8988T (cell line): ENCODE measurements at regions not wholly inside any gene's neighbourhood (a gene's known extent, or its start where the extent isn't known, plus 50 kb on each side); places are given as distances from the start of the nearest gene placed in this dataset.

Experiments used
- DNase-seq: peaks from one replicate; pipeline ENCODE4 v3.0.0; 2011

DNA sequence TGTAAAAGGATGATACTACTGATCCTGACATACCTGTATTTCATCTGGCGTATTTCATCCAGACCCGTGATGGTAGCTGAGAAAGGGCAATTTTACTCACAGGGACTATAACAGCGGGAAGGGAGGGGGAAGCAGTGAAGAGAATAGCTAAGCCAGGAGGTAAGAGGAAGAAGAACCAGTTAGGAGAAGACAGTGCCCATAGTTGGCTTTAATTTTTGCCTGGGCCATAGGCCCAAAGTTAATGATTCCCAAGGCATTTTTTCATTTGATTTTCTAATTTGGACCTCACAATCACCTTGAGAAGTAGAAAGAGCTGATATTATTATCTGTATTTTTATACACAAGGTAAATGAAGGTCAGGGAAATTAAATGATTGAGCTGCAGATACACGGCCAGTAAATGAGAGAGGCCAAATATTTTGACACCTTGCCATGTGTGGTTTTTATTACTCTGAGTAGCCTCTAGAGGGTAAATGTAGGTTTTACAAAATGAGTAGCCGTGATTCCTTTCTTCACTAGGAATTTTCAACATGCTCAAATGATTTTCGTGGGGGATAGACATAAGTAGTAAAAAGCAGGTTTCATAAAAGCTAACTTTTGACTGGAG is 382.2 kb downstream of the FUT8 start:
- no peak for DNase-seq

DNA sequence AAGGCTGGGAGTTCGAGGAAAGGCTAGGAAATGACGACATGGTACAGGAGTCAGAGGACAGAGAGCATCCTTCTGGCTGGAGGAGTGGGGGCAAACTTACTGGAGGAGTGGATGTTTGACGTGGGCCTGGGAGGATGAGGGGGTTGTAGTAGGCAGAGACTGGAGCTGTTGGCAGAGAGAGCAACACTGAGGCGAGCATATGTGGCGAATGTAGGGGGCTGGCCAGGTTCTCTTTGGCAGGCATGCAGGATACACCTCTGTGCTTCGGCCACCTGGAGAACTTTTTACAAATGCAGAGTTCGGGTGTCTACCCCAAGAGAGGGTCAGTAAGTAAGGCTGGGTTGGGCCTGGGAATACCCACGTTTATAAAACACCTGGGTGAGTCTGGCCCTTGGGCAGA is 385.7 kb downstream of the FUT8 start:
- DNase-seq, result no peak

DNA sequence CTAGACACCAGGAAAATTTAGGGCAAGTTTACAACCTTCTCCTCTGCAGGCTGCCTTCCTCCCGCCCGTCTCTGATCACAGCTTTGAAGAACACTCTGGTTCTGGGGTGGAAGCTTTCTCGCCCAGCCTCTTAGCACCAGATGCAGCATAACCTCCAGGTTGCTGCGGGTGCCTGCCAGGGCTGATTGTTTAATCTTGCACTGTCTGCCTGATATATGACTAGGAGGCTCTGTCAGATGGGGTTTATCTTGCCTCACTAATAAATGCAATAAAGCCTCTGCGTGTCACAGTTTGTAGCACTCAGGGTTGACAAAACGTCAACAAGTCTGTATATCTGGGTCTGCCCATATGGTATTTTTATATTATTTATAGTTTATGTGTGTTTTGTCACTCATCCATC is 388.2 kb downstream of the FUT8 start:
- DNase-seq, result no peak

DNA sequence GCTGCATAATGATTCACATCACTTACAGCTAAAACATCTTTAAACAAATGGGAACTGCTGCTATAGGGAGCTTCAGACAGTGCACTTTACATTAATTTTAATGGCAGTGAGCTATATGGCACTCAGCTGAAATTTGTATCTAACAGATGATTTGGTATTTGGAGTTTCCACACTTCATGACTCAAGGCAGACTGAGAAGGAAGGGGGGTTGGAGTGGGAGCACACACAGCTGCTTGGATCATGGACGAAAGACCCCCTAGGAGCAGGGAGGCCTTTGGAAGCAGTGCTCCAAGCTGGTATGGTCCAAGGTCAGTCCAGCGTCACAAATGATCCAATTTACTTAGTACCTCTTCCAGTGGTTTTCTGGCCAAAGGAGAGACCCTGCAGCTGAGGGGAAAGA is 389.7 kb downstream of the FUT8 start:
- no peak for DNase-seq

- DNase-seq, result no peak
These were observed 391.4 kb downstream of the FUT8 start for GRCh38 chr14:65803885-65804284.

DNA sequence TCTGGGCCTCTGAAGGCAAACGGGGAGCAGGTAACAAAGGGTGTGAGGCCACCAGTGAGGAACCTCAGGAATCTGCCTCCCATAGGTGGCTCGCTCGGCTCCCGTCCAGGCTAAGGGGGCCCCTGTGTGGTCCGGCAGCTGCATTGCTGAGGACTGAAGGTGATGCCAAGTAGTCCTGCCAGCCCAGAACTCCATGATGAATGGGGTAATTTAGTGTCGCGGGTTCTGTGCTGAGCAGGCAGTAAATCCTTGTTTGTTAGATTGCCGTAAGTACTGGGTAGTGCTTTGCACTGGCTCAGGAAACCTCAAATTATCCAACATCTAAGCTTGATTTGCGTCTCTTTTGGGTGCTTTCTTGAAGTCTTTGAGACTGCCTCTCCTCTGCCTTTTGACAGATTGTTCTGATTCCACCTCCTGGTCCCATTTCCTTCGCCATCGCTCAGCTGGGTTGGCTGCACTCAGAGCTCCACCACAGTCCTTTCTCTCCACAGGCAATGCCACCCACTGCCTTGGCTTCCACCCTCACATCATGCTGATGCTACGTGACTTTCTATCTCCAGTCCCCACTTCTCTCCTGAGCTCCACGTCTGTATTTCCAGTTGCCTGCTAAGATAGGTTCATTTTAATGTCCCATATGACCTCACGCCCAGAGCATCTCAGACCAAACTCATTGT is 392.0 kb downstream of the FUT8 start:
- DNase-seq, result no peak

DNA sequence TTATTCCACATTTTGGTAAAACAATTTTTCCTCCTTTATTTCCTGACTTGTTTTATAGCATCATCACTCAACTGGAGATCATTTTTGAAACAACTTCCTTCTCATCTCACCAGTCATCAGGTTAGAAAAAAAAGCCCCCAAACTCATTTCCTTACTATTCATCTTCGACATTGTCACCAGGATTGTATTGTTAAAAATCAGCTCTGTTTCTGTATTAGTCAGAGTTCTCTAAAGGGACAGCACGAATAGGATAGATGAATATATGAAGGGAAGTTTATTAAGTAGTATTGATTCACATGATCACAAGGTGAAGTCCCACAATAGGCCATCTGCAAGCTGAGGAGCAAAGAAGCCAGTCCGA is 392.6 kb downstream of the FUT8 start:
- no peak for DNase-seq

DNA sequence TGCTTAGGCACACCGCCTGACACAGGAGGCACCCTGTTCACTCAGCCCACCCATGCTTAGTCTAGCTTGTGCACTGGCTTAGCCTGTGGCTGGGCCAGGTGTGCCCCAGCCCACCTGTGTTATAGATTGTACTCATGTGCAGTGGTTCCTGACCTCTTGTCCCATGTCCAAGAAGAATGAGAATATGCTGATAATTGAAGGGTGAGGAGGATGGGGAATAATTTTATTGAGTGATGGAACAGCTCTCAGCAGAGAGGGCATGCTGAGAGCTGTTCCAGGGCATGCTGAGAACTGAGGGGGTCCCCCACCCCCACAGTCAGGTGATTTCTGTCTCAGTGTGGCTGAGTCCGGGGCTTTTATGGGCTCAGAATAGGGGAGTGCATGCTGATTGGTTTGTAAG is 395.9 kb downstream of the FUT8 start:
- DNase-seq, result no peak

DNA sequence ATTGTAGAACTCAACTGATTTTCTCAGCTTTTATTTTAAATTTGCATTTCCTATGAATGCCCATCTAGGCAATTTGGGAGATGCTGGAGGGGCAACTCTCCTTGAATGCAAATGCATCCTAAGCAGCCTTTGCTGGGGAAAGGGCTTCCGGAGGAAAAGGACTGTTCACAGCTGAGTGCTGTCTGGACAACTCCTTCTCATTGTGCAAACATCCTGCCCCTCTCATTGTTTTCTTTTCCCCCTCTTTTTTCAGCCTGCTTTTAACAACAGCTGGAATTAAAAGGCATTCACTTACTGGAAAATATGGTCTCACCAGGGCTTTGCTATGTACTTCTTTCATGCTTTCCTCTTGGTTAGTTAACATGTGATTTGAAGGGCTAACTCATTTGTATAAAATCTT is 397.8 kb downstream of the FUT8 start:
- no peak for DNase-seq

- DNase-seq, result no peak
These were observed 401.3 kb downstream of the FUT8 start for GRCh38 chr14:65813760-65814384.

- no peak for DNase-seq
These were observed 402.6 kb downstream of the FUT8 start for GRCh38 chr14:65815127-65815526.

GRCh38 chr14:65817011-65817410 is 404.5 kb downstream of the FUT8 start:
- no peak for DNase-seq

GRCh38 chr14:65819569-65819968 is 407.0 kb downstream of the FUT8 start:
- DNase-seq, result no peak

GRCh38 chr14:65821224-65821753 is 408.8 kb downstream of the FUT8 start:
- DNase-seq, result no peak

DNA sequence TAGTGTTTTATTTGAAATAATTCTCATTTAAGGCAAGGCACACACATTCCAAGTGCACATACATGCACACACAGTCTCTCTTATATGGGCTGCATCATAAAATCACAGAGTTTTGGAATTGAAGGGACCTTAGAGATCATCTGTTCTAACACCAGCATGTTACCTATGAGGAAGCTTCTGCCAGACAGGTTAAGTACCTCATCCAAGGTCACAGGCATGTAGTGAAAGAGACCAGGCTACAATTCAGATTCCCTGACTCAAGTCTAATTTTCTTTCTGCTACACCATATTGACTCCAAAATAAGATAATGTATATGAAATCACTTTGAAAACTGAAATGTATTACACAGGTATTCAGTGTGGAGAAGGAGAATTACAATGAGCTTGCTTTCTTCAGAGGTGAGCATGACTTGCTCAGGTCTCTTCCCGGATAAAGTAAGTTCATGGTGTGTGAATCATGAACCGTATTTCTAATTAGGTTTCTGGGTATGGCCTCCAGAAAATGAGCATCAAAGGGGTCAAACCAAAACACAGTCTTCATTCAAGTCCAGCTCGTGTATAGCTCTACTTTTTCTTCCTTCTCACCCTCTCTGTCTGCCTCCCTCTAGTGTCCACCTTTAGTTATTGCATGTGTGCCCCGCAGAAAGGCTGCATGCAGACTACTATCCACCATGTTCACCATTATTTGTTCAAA is 411.9 kb downstream of the FUT8 start:
- DNase-seq, result peak; percentile 54

DNA sequence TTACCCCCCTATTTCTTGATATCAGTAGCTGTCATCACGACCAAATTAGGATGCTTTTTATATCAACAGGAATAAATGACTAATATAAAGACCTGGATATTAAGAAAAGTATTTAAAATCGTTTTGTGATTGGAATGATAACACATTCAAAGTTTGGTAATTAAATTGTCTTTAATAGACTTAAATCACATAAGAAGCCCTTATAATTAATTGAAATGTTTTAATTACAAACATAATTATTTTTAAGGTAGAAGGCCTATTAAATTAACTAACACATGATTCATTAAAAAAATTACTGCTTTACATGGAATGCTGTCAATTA is 412.4 kb downstream of the FUT8 start:
- no peak for DNase-seq

GRCh38 chr14:65826946-65827345 is 414.4 kb downstream of the FUT8 start:
- no peak for DNase-seq

DNA sequence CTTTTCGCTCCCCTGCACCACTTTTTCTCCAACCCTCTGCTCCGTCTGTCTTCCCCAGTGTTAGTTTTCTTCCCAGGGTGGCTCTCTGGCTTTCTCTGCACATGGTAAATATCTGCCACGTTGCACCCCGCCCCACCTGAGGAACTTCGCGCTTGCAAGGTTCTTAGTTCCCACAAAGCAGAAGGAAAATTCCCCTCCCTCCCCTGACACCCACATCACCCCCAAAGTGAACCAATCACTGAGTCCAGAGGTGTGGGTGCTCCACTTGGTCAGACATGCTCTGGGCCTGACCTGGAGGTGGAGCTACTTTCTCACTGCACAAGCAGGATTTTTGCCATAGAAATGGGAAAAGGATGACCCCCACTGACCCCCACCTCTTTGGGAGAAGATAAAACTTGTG is 415.0 kb downstream of the FUT8 start:
- DNase-seq, result no peak

DNA sequence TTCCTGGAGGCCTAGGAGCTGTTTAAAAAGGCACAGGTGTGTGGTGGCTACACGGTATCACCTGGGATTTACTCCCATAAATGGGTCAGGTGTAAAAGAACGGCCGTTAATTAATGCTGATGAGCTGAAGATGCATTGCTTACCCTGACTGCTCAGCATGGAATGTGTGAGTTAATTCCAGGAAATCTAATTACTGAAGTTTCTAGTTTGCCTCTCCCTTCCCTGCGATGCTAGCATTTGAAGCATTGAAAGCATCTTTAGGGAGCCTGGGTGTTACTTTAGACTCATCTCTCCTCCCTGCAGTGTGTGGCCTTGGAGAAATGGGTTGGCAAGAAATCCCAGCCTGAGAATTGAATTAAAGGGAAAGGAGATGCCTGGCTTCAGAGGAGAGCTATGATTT is 415.9 kb downstream of the FUT8 start:
- DNase-seq, result no peak

DNA sequence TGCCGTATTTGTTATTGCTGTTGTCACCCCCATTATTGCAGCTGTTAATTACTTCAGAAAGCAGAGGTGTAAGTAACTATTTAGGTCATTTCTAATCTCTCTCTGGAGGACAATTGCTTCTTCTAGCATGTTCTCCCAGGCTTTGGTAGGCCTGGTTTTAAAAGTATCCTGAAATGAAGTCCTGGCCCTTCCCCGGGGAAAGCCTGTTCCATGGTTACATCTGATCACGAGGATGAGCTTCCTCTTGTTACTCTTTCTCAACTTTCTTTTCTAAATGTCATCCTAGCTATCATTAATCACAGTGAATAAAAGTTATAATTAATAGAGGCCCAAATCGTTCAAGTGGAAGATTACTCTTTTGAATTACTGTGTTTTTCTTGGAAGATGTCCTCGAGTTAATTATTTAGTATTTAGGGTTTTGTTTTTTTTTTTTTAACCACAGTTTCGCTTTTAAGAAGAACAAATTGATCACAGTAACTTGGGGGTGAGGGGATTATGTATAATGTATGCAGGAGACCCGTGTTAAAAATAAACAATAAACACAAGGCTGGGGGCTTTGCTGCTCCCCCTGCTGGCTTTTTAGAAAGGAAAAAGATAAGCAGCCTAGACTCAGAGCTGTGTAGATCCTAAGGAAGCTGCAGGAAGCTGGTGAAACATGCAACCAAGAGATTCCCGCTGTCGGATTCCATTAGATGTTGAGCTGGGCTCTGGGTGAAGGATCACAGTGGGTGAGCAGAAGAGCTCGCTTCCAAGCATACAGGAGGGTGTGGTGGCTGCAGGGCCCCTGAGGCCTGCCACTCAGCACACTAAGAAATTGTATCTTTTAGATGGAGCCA is 420.1 kb downstream of the FUT8 start:
- DNase-seq, result peak; percentile 43

- DNase-seq, result no peak
These were observed 420.8 kb downstream of the FUT8 start for GRCh38 chr14:65833267-65833880.

- no peak for DNase-seq
These were observed 421.5 kb downstream of the FUT8 start for GRCh38 chr14:65834051-65834450.

DNA sequence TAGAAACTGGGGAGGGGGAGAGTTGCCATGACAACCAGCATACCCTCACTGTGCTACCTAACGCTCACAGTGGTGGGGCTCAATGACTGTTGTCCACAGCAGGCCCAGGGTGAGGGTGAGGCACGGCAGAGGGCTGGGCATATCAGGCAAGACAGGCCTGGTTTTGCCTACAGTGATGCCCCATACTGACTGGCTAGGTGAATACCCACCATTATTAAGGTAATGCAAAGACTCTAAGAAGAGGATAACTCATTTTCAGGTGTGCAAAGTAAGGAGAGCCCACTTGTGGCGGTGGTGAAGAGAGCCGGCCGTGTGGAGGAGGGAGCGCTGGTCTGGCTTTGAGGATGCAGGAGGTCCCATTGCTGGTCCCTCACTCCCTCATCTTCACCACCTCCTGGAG is 422.3 kb downstream of the FUT8 start:
- no peak for DNase-seq
